H1 (cell line): ENCODE measurements at regions not wholly inside any gene's neighbourhood (a gene's known extent, or its start where the extent isn't known, plus 50 kb on each side); places are given as distances from the start of the nearest gene placed in this dataset.

ENCODE experiments used
- CTCF ChIA-PET: fragments of 300-600 bp; sonication (Branson Sonifier 250); formaldehyde crosslinking; loops from one replicate; lab custom pipeline; 2021; ENCODE audit not compliant: partially characterized antibody; lab: Charles Lee
- POLR2A ChIA-PET: fragments of 300-600 bp; sonication (Branson Sonifier 250); formaldehyde crosslinking; loops from one replicate; lab custom pipeline; 2021; ENCODE audit warnings: inconsistent platforms; ENCODE audit not compliant: partially characterized antibody; lab: Charles Lee
- DNase-seq, 2 experiments: peaks; one replicate each; pipeline versions ENCODE4 v3.0.0 to v3.0.0-alpha.2; 2010 to 2022; ENCODE audit warnings: low spot score in 2 of 2, low read depth in 1 of 2, mixed read lengths in 1 of 2
- FAIRE-seq: peaks from 2 replicates; lab custom pipeline; 2011; peaks lifted over from hg19 to GRCh38; lab: Jason Lieb, UNC
- H2AFZ ChIP-seq: 2 replicates; pipeline ENCODE4 v1.8.1; 2012; ENCODE audit warnings: low read length, inconsistent platforms
- H2AK5ac ChIP-seq: 2 replicates; pipeline ENCODE4 v1.6.1; 2013; ENCODE audit warnings: low read depth, low read length
- H2BK120ac ChIP-seq: replicated peaks from 2 replicates; pipeline ENCODE3; 2013; ENCODE audit warnings: low read depth, low read length, inconsistent platforms
- H2BK12ac ChIP-seq: 2 replicates; pipeline ENCODE4 v1.6.1; 2013; ENCODE audit warnings: low read depth, low read length
- H2BK15ac ChIP-seq: 2 replicates; pipeline ENCODE4 v1.6.1; 2013; ENCODE audit warnings: low read length
- H2BK20ac ChIP-seq: 2 replicates; pipeline ENCODE4 v1.6.1; 2013; ENCODE audit warnings: low read length
- H2BK5ac ChIP-seq: 2 replicates; pipeline ENCODE4 v1.6.1; 2013; ENCODE audit warnings: low read depth, low read length
- H3K14ac ChIP-seq: 2 replicates; pipeline ENCODE4 v1.6.1; 2013; ENCODE audit warnings: inconsistent platforms; ENCODE audit not compliant: insufficient read length
- H3K18ac ChIP-seq: 2 replicates; pipeline ENCODE4 v1.6.1; 2013; ENCODE audit warnings: low read length; ENCODE audit errors: extremely low read depth
- H3K23ac ChIP-seq: 2 replicates; pipeline ENCODE4 v1.6.1; 2013; ENCODE audit warnings: inconsistent platforms; ENCODE audit not compliant: insufficient read length
- H3K23me2 ChIP-seq: 2 replicates; pipeline ENCODE4 v1.6.1; 2013; ENCODE audit warnings: low read depth, low read length
- H3K27ac ChIP-seq: 2 replicates; pipeline ENCODE4 v1.6.1; 2011; ENCODE audit warnings: low read depth, low read length, inconsistent platforms
- H3K27me3 ChIP-seq, 4 experiments: replicated peaks in 1 of 4; 1 replicate in 1 of 4; 2 replicates in 3 of 4; pipeline versions ENCODE4 v1.6.1 to v1.8.1; 2011 to 2013; ENCODE audit warnings: low read length in 3 of 4, mild to moderate bottlenecking in 3 of 4, inconsistent platforms in 2 of 4, mixed read lengths in 2 of 4, moderate library complexity in 1 of 4; ENCODE audit not compliant: control insufficient read depth in 3 of 4, insufficient read depth in 3 of 4; ENCODE audit errors: extremely low read depth in 1 of 4
- H3K36me3 ChIP-seq, 4 experiments: 2 replicates each; pipeline versions ENCODE4 v1.6.1 to v1.8.1; 2011 to 2013; ENCODE audit warnings: mild to moderate bottlenecking in 4 of 4, low read length in 3 of 4, moderate library complexity in 2 of 4, control low read depth in 1 of 4, inconsistent platforms in 1 of 4; ENCODE audit not compliant: insufficient read depth in 4 of 4, control insufficient read depth in 2 of 4
- H3K4ac ChIP-seq: replicated peaks from 2 replicates; pipeline ENCODE3; 2013; ENCODE audit warnings: low read length, low read depth, mixed read lengths, inconsistent platforms; ENCODE audit not compliant: insufficient read length
- H3K4me1 ChIP-seq, 4 experiments: replicated peaks in 1 of 4; 1 replicate in 1 of 4; 2 replicates in 3 of 4; pipeline versions ENCODE4 v1.6.1 to v1.8.1; 2011 to 2013; ENCODE audit warnings: low read length in 3 of 4, inconsistent platforms in 2 of 4, mixed read lengths in 1 of 4; ENCODE audit not compliant: insufficient read depth in 4 of 4, control insufficient read depth in 3 of 4
- H3K4me2 ChIP-seq, 2 experiments: 2 replicates each; pipeline versions ENCODE4 v1.6.1 to v1.8.1; 2011 to 2013; ENCODE audit warnings: low read depth in 2 of 2, low read length in 2 of 2, control low read depth in 1 of 2, inconsistent platforms in 1 of 2, mild to moderate bottlenecking in 1 of 2; ENCODE audit not compliant: insufficient read depth in 1 of 2
- H3K4me3 ChIP-seq, 4 experiments: fragments of 200-600, 300-600 bp in 1 of 4; sonication (generic), shearing (Covaris generic), sonication (Bioruptor Twin) in 1 of 4; 2 replicates each; pipeline versions ENCODE4 v1.5.1 to v1.8.1; 2011 to 2016; ENCODE audit warnings: low read length in 4 of 4, low read depth in 3 of 4, control low read depth in 2 of 4, inconsistent platforms in 2 of 4, mild to moderate bottlenecking in 2 of 4, mixed read lengths in 1 of 4, moderate library complexity in 1 of 4; ENCODE audit not compliant: insufficient read depth in 2 of 4; ENCODE audit errors: extremely low read depth in 1 of 4
- H3K56ac ChIP-seq: replicated peaks from 2 replicates; pipeline ENCODE3; 2013; ENCODE audit warnings: low read depth, mild to moderate bottlenecking, mixed read lengths, low read length, inconsistent platforms; ENCODE audit not compliant: insufficient read length
- H3K79me1 ChIP-seq: 2 replicates; pipeline ENCODE4 v1.6.1; 2013; ENCODE audit warnings: low read depth, low read length, control low read depth
- H3K79me2 ChIP-seq, 2 experiments: 2 replicates each; pipeline versions ENCODE4 v1.6.1 to v1.8.1; 2012 to 2013; ENCODE audit warnings: low read length in 2 of 2, mild to moderate bottlenecking in 2 of 2, inconsistent platforms in 1 of 2; ENCODE audit not compliant: insufficient read depth in 2 of 2, control insufficient read depth in 1 of 2
- H3K9ac ChIP-seq, 4 experiments: replicated peaks in 1 of 4; 1 replicate in 1 of 4; 2 replicates in 3 of 4; pipeline versions ENCODE4 v1.6.1 to v1.8.1; 2011 to 2013; ENCODE audit warnings: low read depth in 3 of 4, low read length in 3 of 4, control low read depth in 2 of 4, mild to moderate bottlenecking in 2 of 4, moderate library complexity in 2 of 4, inconsistent platforms in 1 of 4; ENCODE audit errors: extremely low read depth in 1 of 4
- H3K9me3 ChIP-seq, 2 experiments: 2 replicates each; pipeline versions ENCODE4 v1.6.1 to v1.8.1; 2012 to 2013; ENCODE audit warnings: mild to moderate bottlenecking in 2 of 2, moderate library complexity in 2 of 2, control low read depth in 1 of 2, inconsistent platforms in 1 of 2, low read depth in 1 of 2, low read length in 1 of 2, mixed read lengths in 1 of 2; ENCODE audit not compliant: insufficient read depth in 2 of 2
- H4K20me1 ChIP-seq, 2 experiments: replicated peaks in 1 of 2; 2 replicates each; pipeline versions ENCODE3 to v1.8.1; 2011 to 2013; ENCODE audit warnings: inconsistent platforms in 2 of 2, low read length in 2 of 2, mild to moderate bottlenecking in 1 of 2; ENCODE audit not compliant: insufficient read depth in 2 of 2, control insufficient read depth in 1 of 2
- H4K5ac ChIP-seq: 2 replicates; pipeline ENCODE4 v1.6.1; 2013; ENCODE audit warnings: low read length, low read depth, mixed read lengths, inconsistent platforms; ENCODE audit not compliant: insufficient read length
- H4K8ac ChIP-seq: 2 replicates; pipeline ENCODE4 v1.8.0; 2013; ENCODE audit warnings: mild to moderate bottlenecking, moderate library complexity, low read length, inconsistent platforms; ENCODE audit not compliant: insufficient read depth; ENCODE audit errors: extremely low read depth
- H4K91ac ChIP-seq: replicated peaks from 2 replicates; pipeline ENCODE3; 2013; ENCODE audit warnings: low read length, mixed read lengths, inconsistent platforms; ENCODE audit not compliant: insufficient read length
- ATF2 ChIP-seq: IDR thresholded peaks from 2 replicates; pipeline ENCODE4 v1.6.1; 2012; ENCODE audit warnings: low read length, inconsistent platforms
- BACH1 ChIP-seq: IDR thresholded peaks from 2 replicates; pipeline ENCODE4 v1.6.1; 2012; ENCODE audit warnings: low read length, improper control_type of control experiment
- KDM1A ChIP-seq: fragments of 200-600, 300-600 bp; sonication (generic); IDR thresholded peaks from 2 replicates; pipeline ENCODE4 v1.7.1; 2016; ENCODE audit warnings: mild to moderate bottlenecking, low read length, borderline replicate concordance
- MAFK ChIP-seq: IDR thresholded peaks from 2 replicates; pipeline ENCODE4 v1.6.1; 2012; ENCODE audit warnings: low read depth, mild to moderate bottlenecking, improper control_type of control experiment, low read length
- MAX ChIP-seq: IDR thresholded peaks from 2 replicates; pipeline ENCODE4 v1.6.1; 2012; ENCODE audit warnings: inconsistent platforms
- POLR2AphosphoS5 ChIP-seq: IDR thresholded peaks from 2 replicates; pipeline ENCODE4 v1.6.1; 2011; ENCODE audit warnings: low read depth, low read length
- POU5F1 ChIP-seq: IDR thresholded peaks from 2 replicates; pipeline ENCODE4 v1.6.1; 2011; ENCODE audit warnings: low read depth, mild to moderate bottlenecking, low read length, moderate library complexity
- RNF2 ChIP-seq: fragments of 200-900, 300-1000 bp; sonication (generic); IDR thresholded peaks from 2 replicates; pipeline ENCODE4 v1.7.1; 2016; ENCODE audit warnings: borderline replicate concordance, low read depth, mild to moderate bottlenecking, antibody characterized with exemption, low read length; ENCODE audit not compliant: poor library complexity, severe bottlenecking; ENCODE audit errors: missing control alignments
- SAP30 ChIP-seq: fragments of 300-600 bp; sonication (generic); IDR thresholded peaks from 2 replicates; pipeline ENCODE4 v1.7.1; 2012; ENCODE audit warnings: low read length, moderate library complexity, mild to moderate bottlenecking, inconsistent platforms; ENCODE audit not compliant: insufficient read depth, insufficient replicate concordance
- SIN3A ChIP-seq, 2 experiments: IDR thresholded peaks in 1 of 2; conservative IDR thresholded peaks in 1 of 2; 2 replicates each; pipeline ENCODE4 v1.6.1; 2011 to 2012; ENCODE audit warnings: low read length in 2 of 2, improper control_type of control experiment in 1 of 2, low read depth in 1 of 2, mild to moderate bottlenecking in 1 of 2
- TBP ChIP-seq: IDR thresholded peaks from 2 replicates; pipeline ENCODE4 v1.6.1; 2011; ENCODE audit warnings: low read depth, low read length, improper control_type of control experiment
- YY1 ChIP-seq: IDR thresholded peaks from 2 replicates; pipeline ENCODE4 v1.6.1; 2011; ENCODE audit warnings: low read depth, mild to moderate bottlenecking, low read length
- WGBS, 2 experiments: shearing (Covaris generic) in 1 of 2; methylation state at CpG; one replicate each; pipeline versions ENCODE4 v1.1.6 to v1.1.7; 2013 to 2015; ENCODE audit warnings: low lambda C conversion rate in 2 of 2, mixed read lengths in 2 of 2, inconsistent platforms in 1 of 2, low coverage in 1 of 2, missing lambda C conversion rate in 1 of 2; ENCODE audit not compliant: insufficient replicate concordance in 2 of 2, insufficient coverage in 1 of 2, insufficient read length in 1 of 2; ENCODE audit errors: extremely low coverage in 1 of 2, missing lambda C conversion rate in 1 of 2; 5-methylcytosine and 5-hydroxymethylcytosine counted together

- Histone ChIP-seq H3K23me2 (no peaks in the 10 kb centered on the region), H4K8ac (no peak overlapping the region), H4K91ac (no peak overlapping the region), H3K4me2 (no peak overlapping the region), H2BK15ac (no peak overlapping the region), H3K9ac (no peak overlapping the region), H3K27me3 (no peaks in the 10 kb centered on the region), H3K27ac (no peak overlapping the region), H2AK5ac (no peak overlapping the region), H3K36me3 (no peaks in the 10 kb centered on the region), H3K14ac (no peak overlapping the region), H3K79me1 (no peaks in the 10 kb centered on the region), H2BK120ac (no peak overlapping the region), H3K4me1 (no peaks in the 10 kb centered on the region; a peak in 1 of 7 replicates), H2BK20ac (no peak overlapping the region), H3K56ac (no peak overlapping the region), H4K20me1 (no peaks in the 10 kb centered on the region), H4K5ac (no peak overlapping the region), H3K4me3 (no peak overlapping the region), H3K4ac (no peak overlapping the region), H2BK5ac (no peak overlapping the region), H2BK12ac (no peak overlapping the region), H3K18ac (no peak overlapping the region), H3K9me3 (no peaks in the 10 kb centered on the region), H3K23ac (no peak overlapping the region), H2AFZ (no peak overlapping the region), H3K79me2 (no peaks in the 10 kb centered on the region)
- 83% methylated on average over 2 of the region's 2 CpGs; no CpG with 5 or more reads in 1 of the 2 experiments for WGBS, 2 experiments
- POLR2A ChIA-PET, result no interaction called here
- no peak for DNase-seq
- no peak for FAIRE-seq
- CTCF ChIA-PET, result no interaction called here
- TF ChIP-seq ATF2, result no peak
- no peak for TF ChIP-seq POU5F1
- TF ChIP-seq KDM1A, result no peak
- no peak for TF ChIP-seq POLR2AphosphoS5
- no peak for TF ChIP-seq MAFK
- TF ChIP-seq TBP, result no peak
- no peak for TF ChIP-seq SAP30
- TF ChIP-seq RNF2, result no peak
- no peak for TF ChIP-seq SIN3A (conservative IDR thresholded peaks at IDR 0.05 in 1 of 2, IDR thresholded peaks at IDR 0.05 in 1 of 2; ENCODE audit: low read depth in 1 of 2, low read length in 2 of 2)
- no peak for TF ChIP-seq MAX
- TF ChIP-seq YY1, result no peak
- no peak for TF ChIP-seq BACH1
These were observed 275.6 kb downstream of the PIK3C3 start for GRCh38 chr18:42230636-42231035.
